HepG2 (cell line): ENCODE measurements at regions not wholly inside any gene's neighbourhood (a gene's known extent, or its start where the extent isn't known, plus 50 kb on each side); places are given as distances from the start of the nearest gene placed in this dataset.

Experiments
- ATAC-seq: fragments of 200-7000 bp; cut with Tn5 transposase; 3 replicates; pipeline ENCODE4 v1.9.1; 2020; ENCODE audit warnings: mild to moderate bottlenecking, moderate library complexity
- BruUV-seq: library from RNA; stranded (reverse); fragments of 400-500 nt; replicated peaks from 2 replicates; lab custom pipeline; 2021; lab: Mats Ljungman, UMichigan
- CTCF ChIA-PET: fragments of 300-600 bp; formaldehyde crosslinking; extraction: SDS; loops from one replicate; lab custom pipeline; 2021; ENCODE audit warnings: low total read pairs, inconsistent platforms, low intra/inter-chr PET ratio; lab: Yijun Ruan, JAX
- POLR2A ChIA-PET: fragments of 350-600 bp; sonication (Branson Sonifier 250); formaldehyde crosslinking; loops from one replicate; lab custom pipeline; 2020; ENCODE audit warnings: antibody characterized with exemption, inconsistent platforms; lab: Yijun Ruan, JAX
- DNase-seq: peaks from one replicate; pipeline ENCODE4 v3.0.0-alpha.2; 2015; ENCODE audit warnings: low spot score
- FAIRE-seq: peaks from 3 replicates; lab custom pipeline; 2011; peaks lifted over from hg19 to GRCh38; lab: Jason Lieb, UNC
- H2AFZ ChIP-seq: one replicate; pipeline ENCODE4 v1.6.1; 2011; ENCODE audit warnings: low read length, inconsistent platforms
- H3K27ac ChIP-seq: fragments of 300-600 bp; 3 replicates; pipeline ENCODE4 v1.8.0; 2011; ENCODE audit warnings: mixed run types, mild to moderate bottlenecking, mixed read lengths, low read length, inconsistent platforms; ENCODE audit not compliant: insufficient read depth; ENCODE audit errors: extremely low read length
- H3K27me3 ChIP-seq, 2 experiments: fragments of 200-600 bp in 1 of 2; 2 replicates in 1 of 2; 3 replicates in 1 of 2; pipeline versions ENCODE4 v1.6.0 to v1.8.0; 2011; ENCODE audit warnings: low read length in 2 of 2, mild to moderate bottlenecking in 2 of 2, moderate library complexity in 2 of 2, inconsistent platforms in 1 of 2; ENCODE audit not compliant: insufficient read depth in 2 of 2, control insufficient read depth in 1 of 2
- H3K36me3 ChIP-seq, 2 experiments: fragments of 200-600 bp in 1 of 2; replicated peaks in 1 of 2; 2 replicates in 1 of 2; 3 replicates in 1 of 2; pipeline versions ENCODE4 v1.5.1 to v1.8.0; 2011; ENCODE audit warnings: low read length in 2 of 2, inconsistent platforms in 1 of 2; ENCODE audit not compliant: insufficient read depth in 2 of 2, control insufficient read depth in 1 of 2
- H3K4me1 ChIP-seq: 2 replicates; pipeline ENCODE4 v1.5.1; 2012; ENCODE audit warnings: low read length, inconsistent platforms; ENCODE audit not compliant: insufficient read depth
- H3K4me2 ChIP-seq: 2 replicates; pipeline ENCODE4 v1.6.0; 2011; ENCODE audit warnings: low read depth, low read length, inconsistent platforms
- H3K4me3 ChIP-seq, 3 experiments: fragments of 200-600 bp in 1 of 3; sonication (generic), shearing (Covaris generic) in 1 of 3; replicated peaks in 1 of 3; 2 replicates each; pipeline ENCODE4 v1.5.1; 2011 to 2016; ENCODE audit warnings: low read length in 3 of 3, inconsistent platforms in 2 of 3, low read depth in 2 of 3, mild to moderate bottlenecking in 2 of 3, control low read depth in 1 of 3, mixed read lengths in 1 of 3; ENCODE audit not compliant: insufficient read depth in 1 of 3
- H3K79me2 ChIP-seq: one replicate; pipeline ENCODE4 v1.6.1; 2011; ENCODE audit warnings: low read length, inconsistent platforms; ENCODE audit not compliant: insufficient read depth
- H3K9ac ChIP-seq: 2 replicates; pipeline ENCODE4 v1.6.0; 2011; ENCODE audit warnings: mild to moderate bottlenecking, low read depth, low read length, inconsistent platforms; ENCODE audit not compliant: insufficient read depth
- H3K9me3 ChIP-seq: 2 replicates; pipeline ENCODE4 v1.5.1; 2012; ENCODE audit warnings: mild to moderate bottlenecking, low read length
- H4K20me1 ChIP-seq: 2 replicates; pipeline ENCODE4 v1.6.0; 2011; ENCODE audit warnings: inconsistent platforms, mild to moderate bottlenecking, low read length, moderate library complexity; ENCODE audit not compliant: insufficient read depth
- ATF7 ChIP-seq, 2 experiments: fragments of 450-650 bp in 1 of 2; sonication (generic) in 1 of 2; formaldehyde crosslinking in 1 of 2; IDR thresholded peaks; 2 replicates each; pipeline versions ENCODE4 v1.4.0 to v1.6.1; 2016 to 2020; ENCODE audit warnings: antibody characterized with exemption in 1 of 2, mild to moderate bottlenecking in 1 of 2, missing genetic modification reagents in 1 of 2
- GATAD1 ChIP-seq: IDR thresholded peaks from 2 replicates; pipeline ENCODE4 v1.6.1; 2016; ENCODE audit warnings: missing genetic modification reagents, missing compliant biosample characterization
- MEF2D ChIP-seq: sonication (generic); formaldehyde crosslinking; IDR thresholded peaks from 2 replicates; pipeline ENCODE4 v1.5.1; 2020; ENCODE audit warnings: mild to moderate bottlenecking, missing genetic modification reagents
- POLR2A ChIP-seq, 2 experiments: IDR thresholded peaks; 2 replicates each; pipeline ENCODE4 v1.6.1; 2011; ENCODE audit warnings: low read depth in 2 of 2, low read length in 2 of 2, mild to moderate bottlenecking in 1 of 2, moderate library complexity in 1 of 2; ENCODE audit not compliant: insufficient read depth in 1 of 2
- REPIN1 ChIP-seq: sonication (generic); formaldehyde crosslinking; IDR thresholded peaks from 2 replicates; pipeline ENCODE4 v1.8.0; 2022; ENCODE audit warnings: missing genetic modification reagents, low read depth, mild to moderate bottlenecking, borderline replicate concordance
- SMAD9 ChIP-seq: sonication (generic); formaldehyde crosslinking; IDR thresholded peaks from 2 replicates; pipeline ENCODE4 v1.5.1; 2020; ENCODE audit warnings: mild to moderate bottlenecking, missing genetic modification reagents
- SP1 ChIP-seq, 2 experiments: fragments of 450-650 bp in 1 of 2; sonication (generic) in 1 of 2; formaldehyde crosslinking in 1 of 2; IDR thresholded peaks; 2 replicates each; pipeline versions ENCODE4 v1.4.0 to v1.6.1; 2016 to 2020; ENCODE audit warnings: missing genetic modification reagents in 1 of 2
- SRF ChIP-seq: IDR thresholded peaks from 2 replicates; pipeline ENCODE4 v1.6.1; 2011; ENCODE audit warnings: mild to moderate bottlenecking, low read depth, low read length, moderate library complexity
- SUZ12 ChIP-seq: fragments of 150-350 bp; IDR thresholded peaks from 2 replicates; pipeline ENCODE4 v1.6.1; 2014; ENCODE audit warnings: low read depth, low read length
- TEAD3 ChIP-seq: optimal IDR thresholded peaks from 2 replicates; pipeline ENCODE3; 2016; ENCODE audit warnings: borderline replicate concordance
- ZEB1 ChIP-seq: IDR thresholded peaks from 2 replicates; pipeline ENCODE4 v1.6.1; 2012; ENCODE audit warnings: mild to moderate bottlenecking, low read depth, inconsistent platforms; ENCODE audit not compliant: insufficient replicate concordance
- ZMYM3 ChIP-seq: sonication (generic); formaldehyde crosslinking; IDR thresholded peaks from 2 replicates; pipeline ENCODE4 v1.5.1; 2020; ENCODE audit warnings: mild to moderate bottlenecking, missing genetic modification reagents
- ZNF546 ChIP-seq: sonication (generic); formaldehyde crosslinking; conservative IDR thresholded peaks from 2 replicates; pipeline ENCODE4 v1.8.1; 2023; ENCODE audit warnings: mild to moderate bottlenecking, missing genetic modification reagents
- ZNF749 ChIP-seq: sonication (generic); formaldehyde crosslinking; IDR thresholded peaks from 2 replicates; pipeline ENCODE4 v1.8.0; 2022; ENCODE audit warnings: mild to moderate bottlenecking, missing genetic modification reagents, moderate library complexity, borderline replicate concordance
- WGBS: methylation state at CpG from one replicate; pipeline ENCODE4 v1.1.6; 2017; ENCODE audit warnings: low lambda C conversion rate; 5-methylcytosine and 5-hydroxymethylcytosine counted together
- in situ Hi-C: cut with HindIII; loops from 2 replicates; pipeline ENCODE4 v1.10.0; 2017; ENCODE audit warnings: low pct_unique_long_range_greater_than_20kb; ENCODE audit not compliant: extremely low pct_ligation_motif_present
- intact Hi-C: fragments of 100-400 bp; cut with micrococcal nuclease; formaldehyde crosslinking; loops from one replicate; pipeline ENCODE4 v1.10.0; 2022; ENCODE audit not compliant: unreplicated experiment
- TF ChIP-seq, protein P1 (sequence below): sonication (generic); formaldehyde crosslinking; IDR thresholded peaks from 2 replicates; pipeline ENCODE4 v1.9.0; 2021; ENCODE audit warnings: missing genetic modification reagents, borderline replicate concordance
- TF ChIP-seq, protein P2 (sequence below): sonication (generic); formaldehyde crosslinking; IDR thresholded peaks from 2 replicates; pipeline ENCODE4 v1.5.1; 2020; ENCODE audit warnings: mild to moderate bottlenecking, missing genetic modification reagents, moderate library complexity
- TF ChIP-seq, protein P3 (sequence below): sonication (generic); formaldehyde crosslinking; conservative IDR thresholded peaks from 2 replicates; pipeline ENCODE4 v1.5.0; 2020; ENCODE audit warnings: missing genetic modification reagents

DNA sequence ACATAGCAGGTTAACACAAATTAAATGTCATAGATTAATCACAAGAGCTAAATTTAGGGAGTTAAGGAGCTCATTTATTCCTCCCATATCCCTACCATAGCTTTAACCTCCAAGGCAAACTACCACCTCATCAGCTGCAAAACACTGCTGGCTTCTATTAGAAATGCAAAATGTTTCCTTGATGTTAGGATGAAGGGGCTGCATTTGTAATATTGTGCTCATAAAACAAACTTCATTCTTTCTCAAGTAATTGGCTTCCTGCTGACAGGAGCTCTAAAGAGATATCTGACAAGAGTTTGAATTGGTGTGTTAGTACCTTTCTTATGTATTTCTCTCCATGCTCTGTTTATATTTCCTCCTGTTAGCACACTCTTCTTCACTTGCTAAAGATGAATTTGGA is 152.1 kb downstream of the OLFM4 start:
- no peak for TF ChIP-seq SUZ12
- TF ChIP-seq, all 625 proteins: peak for 0
- no peak for FAIRE-seq
- Histone ChIP-seq H3K4me2 (no peak overlapping the region), H3K4me3 (no peak overlapping the region), H2AFZ (no peak overlapping the region), H3K9me3 (no peaks in the 10 kb centered on the region), H3K36me3 (no peaks in the 10 kb centered on the region), H3K27ac (no peak overlapping the region), H3K27me3 (no peaks in the 10 kb centered on the region), H3K4me1 (no peaks in the 10 kb centered on the region), H4K20me1 (no peaks in the 10 kb centered on the region), H3K79me2 (no peaks in the 10 kb centered on the region), H3K9ac (no peak overlapping the region)
- intact Hi-C loops (no loop called here), in situ Hi-C loops (no loop called here)
- BruUV-seq: no TSS peak
- DNase-seq: no peak
- ChIA-PET POLR2A (no interaction called here), CTCF (no interaction called here)
- ATAC-seq: no peak

DNA sequence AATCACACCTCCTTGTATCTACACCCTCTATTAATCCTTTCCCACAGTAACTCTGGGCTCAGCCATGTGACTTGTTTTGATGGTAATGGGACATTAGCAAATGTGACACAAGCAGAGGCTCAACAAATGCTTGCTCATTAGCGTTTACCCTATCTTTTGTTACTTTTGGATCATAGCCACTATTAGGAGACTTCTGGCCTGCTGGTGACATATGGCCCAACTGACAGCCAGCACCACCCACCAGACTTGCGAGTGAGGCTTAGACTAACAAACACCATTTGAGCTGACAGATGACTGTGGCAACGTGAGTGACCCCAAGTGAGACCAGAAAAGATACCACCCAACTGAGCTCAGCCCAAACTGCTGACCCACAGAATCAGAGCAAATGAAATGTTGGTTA is 154.1 kb downstream of the OLFM4 start:
- POLR2A ChIA-PET: no interaction called here
- CTCF ChIA-PET: no interaction called here
- DNase-seq (no peak), FAIRE-seq (no peak), ATAC-seq (no peak)
- H3K4me3 ChIP-seq: no peak overlapping the region
- no peak overlapping the region for H3K9ac ChIP-seq
- no peaks in the 10 kb centered on the region for H3K36me3 ChIP-seq
- WGBS: 7% methylated on average over 3 of the region's 3 CpGs
- H3K27ac ChIP-seq: no peak overlapping the region
- H3K4me1 ChIP-seq: no peaks in the 10 kb centered on the region
- H3K27me3 ChIP-seq: no peaks in the 10 kb centered on the region
- no peak overlapping the region for H3K4me2 ChIP-seq
- no peak overlapping the region for H2AFZ ChIP-seq
- BruUV-seq: no TSS peak
- no peaks in the 10 kb centered on the region for H3K9me3 ChIP-seq
- in situ Hi-C loops (no loop called here), intact Hi-C loops (no loop called here)
- no peaks in the 10 kb centered on the region for H4K20me1 ChIP-seq
- H3K79me2 ChIP-seq: no peaks in the 10 kb centered on the region
- no peak for TF ChIP-seq REPIN1 (CRISPR knock-in tag)
- TF ChIP-seq ZEB1: no peak
- TF ChIP-seq ATF7 (IDR thresholded peaks at IDR 0.05): no peak
- TF ChIP-seq ATF7 (CRISPR knock-in tag; IDR thresholded peaks at IDR 0.05): no peak
- TF ChIP-seq SP1 (IDR thresholded peaks at IDR 0.05): no peak
- no peak for TF ChIP-seq SP1 (CRISPR knock-in tag; IDR thresholded peaks at IDR 0.05)
- TF ChIP-seq POLR2A (IDR thresholded peaks at IDR 0.05; ENCODE audit: insufficient read depth in 1 of 2, low read depth in 2 of 2, low read length in 2 of 2): no peak
- no peak for TF ChIP-seq ZNF546 (CRISPR knock-in tag)
- no peak for TF ChIP-seq ZNF749 (CRISPR knock-in tag)
- TF ChIP-seq, protein P1, sequence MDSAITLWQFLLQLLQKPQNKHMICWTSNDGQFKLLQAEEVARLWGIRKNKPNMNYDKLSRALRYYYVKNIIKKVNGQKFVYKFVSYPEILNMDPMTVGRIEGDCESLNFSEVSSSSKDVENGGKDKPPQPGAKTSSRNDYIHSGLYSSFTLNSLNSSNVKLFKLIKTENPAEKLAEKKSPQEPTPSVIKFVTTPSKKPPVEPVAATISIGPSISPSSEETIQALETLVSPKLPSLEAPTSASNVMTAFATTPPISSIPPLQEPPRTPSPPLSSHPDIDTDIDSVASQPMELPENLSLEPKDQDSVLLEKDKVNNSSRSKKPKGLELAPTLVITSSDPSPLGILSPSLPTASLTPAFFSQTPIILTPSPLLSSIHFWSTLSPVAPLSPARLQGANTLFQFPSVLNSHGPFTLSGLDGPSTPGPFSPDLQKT: no peak
- TF ChIP-seq, protein P2, sequence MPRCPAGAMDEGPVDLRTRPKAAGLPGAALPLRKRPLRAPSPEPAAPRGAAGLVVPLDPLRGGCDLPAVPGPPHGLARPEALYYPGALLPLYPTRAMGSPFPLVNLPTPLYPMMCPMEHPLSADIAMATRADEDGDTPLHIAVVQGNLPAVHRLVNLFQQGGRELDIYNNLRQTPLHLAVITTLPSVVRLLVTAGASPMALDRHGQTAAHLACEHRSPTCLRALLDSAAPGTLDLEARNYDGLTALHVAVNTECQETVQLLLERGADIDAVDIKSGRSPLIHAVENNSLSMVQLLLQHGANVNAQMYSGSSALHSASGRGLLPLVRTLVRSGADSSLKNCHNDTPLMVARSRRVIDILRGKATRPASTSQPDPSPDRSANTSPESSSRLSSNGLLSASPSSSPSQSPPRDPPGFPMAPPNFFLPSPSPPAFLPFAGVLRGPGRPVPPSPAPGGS (CRISPR knock-in tag): no peak
- TF ChIP-seq SMAD9 (CRISPR knock-in tag): no peak
- no peak for TF ChIP-seq SRF
- TF ChIP-seq MEF2D: no peak
- no peak for TF ChIP-seq GATAD1 (CRISPR knock-in tag)
- no peak for TF ChIP-seq TEAD3
- TF ChIP-seq, protein P3, sequence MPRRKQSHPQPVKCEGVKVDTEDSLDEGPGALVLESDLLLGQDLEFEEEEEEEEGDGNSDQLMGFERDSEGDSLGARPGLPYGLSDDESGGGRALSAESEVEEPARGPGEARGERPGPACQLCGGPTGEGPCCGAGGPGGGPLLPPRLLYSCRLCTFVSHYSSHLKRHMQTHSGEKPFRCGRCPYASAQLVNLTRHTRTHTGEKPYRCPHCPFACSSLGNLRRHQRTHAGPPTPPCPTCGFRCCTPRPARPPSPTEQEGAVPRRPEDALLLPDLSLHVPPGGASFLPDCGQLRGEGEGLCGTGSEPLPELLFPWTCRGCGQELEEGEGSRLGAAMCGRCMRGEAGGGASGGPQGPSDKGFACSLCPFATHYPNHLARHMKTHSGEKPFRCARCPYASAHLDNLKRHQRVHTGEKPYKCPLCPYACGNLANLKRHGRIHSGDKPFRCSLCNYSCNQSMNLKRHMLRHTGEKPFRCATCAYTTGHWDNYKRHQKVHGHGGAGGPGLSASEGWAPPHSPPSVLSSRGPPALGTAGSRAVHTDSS (CRISPR knock-in tag): no peak
- TF ChIP-seq ZMYM3 (CRISPR knock-in tag): no peak
